Tibial nerve (tissue), 4 donors: ENCODE measurements at regions not wholly inside any gene's neighbourhood (a gene's known extent, or its start where the extent isn't known, plus 50 kb on each side); places are given as distances from the start of the nearest gene placed in this dataset.
"Not testable (repeated sequence)": the region's sequence is repeated elsewhere in the genome, so short reads cannot be mapped to it uniquely, and the experiment has no call there.

Experiments
- DNase-seq, 2 donors: peaks; one replicate each; pipeline ENCODE4 v3.0.0-alpha.2; 2019; ENCODE audit warnings: low spot score in 2 of 2
- H3K27ac ChIP-seq, 4 donors: fragments of 200-600 bp; sonication (generic) in 3 of 4; one replicate each; pipeline ENCODE4 v1.5.1; 2017 to 2019; ENCODE audit warnings: mild to moderate bottlenecking in 1 of 4
- H3K27me3 ChIP-seq, 2 donors: fragments of 200-600 bp; sonication (generic) in 1 of 2; one replicate each; pipeline versions ENCODE4 v1.5.1 to v1.6.0; 2017 to 2019
- H3K36me3 ChIP-seq, 3 donors: fragments of 200-600 bp; sonication (generic); one replicate each; pipeline ENCODE4 v1.5.1; 2018 to 2019
- H3K4me1 ChIP-seq, 4 donors: fragments of 200-600 bp; sonication (generic) in 3 of 4; one replicate each; pipeline ENCODE4 v1.5.1; 2017 to 2019
- H3K4me3 ChIP-seq, 4 donors: fragments of 200-600 bp; sonication (generic) in 3 of 4; one replicate each; pipeline ENCODE4 v1.5.1; 2017 to 2019; ENCODE audit warnings: mild to moderate bottlenecking in 1 of 4, moderate library complexity in 1 of 4
- H3K9me3 ChIP-seq, 4 donors: fragments of 200-600 bp; sonication (generic) in 3 of 4; one replicate each; pipeline ENCODE4 v1.5.1; 2017 to 2019
- EP300 ChIP-seq, 2 donors: sonication (generic); formaldehyde crosslinking; IDR thresholded peaks; one replicate each; pipeline ENCODE4 v1.6.1; 2017; ENCODE audit warnings: antibody characterized with exemption in 2 of 2, mild to moderate bottlenecking in 1 of 2
- POLR2A ChIP-seq, 2 donors: fragments of 450-650 bp; IDR thresholded peaks; one replicate each; pipeline ENCODE4 v1.6.1; 2017; ENCODE audit warnings: antibody characterized with exemption in 2 of 2, mild to moderate bottlenecking in 2 of 2, moderate library complexity in 2 of 2
- WGBS, 2 donors: methylation state at CpG; one replicate each; pipeline ENCODE4 v1.1.5; 2018; 5-methylcytosine and 5-hydroxymethylcytosine counted together
- TF ChIP-seq, protein P1 (sequence below), 5 experiments: fragments of 200-600 bp in 3 of 5; fragments of 450-650 bp in 2 of 5; sonication (generic) in 3 of 5; IDR thresholded peaks; one replicate each; pipeline ENCODE4 v1.5.1; 2016 to 2019; ENCODE audit warnings: antibody characterized with exemption in 5 of 5, mild to moderate bottlenecking in 3 of 5, moderate library complexity in 2 of 5

DNA sequence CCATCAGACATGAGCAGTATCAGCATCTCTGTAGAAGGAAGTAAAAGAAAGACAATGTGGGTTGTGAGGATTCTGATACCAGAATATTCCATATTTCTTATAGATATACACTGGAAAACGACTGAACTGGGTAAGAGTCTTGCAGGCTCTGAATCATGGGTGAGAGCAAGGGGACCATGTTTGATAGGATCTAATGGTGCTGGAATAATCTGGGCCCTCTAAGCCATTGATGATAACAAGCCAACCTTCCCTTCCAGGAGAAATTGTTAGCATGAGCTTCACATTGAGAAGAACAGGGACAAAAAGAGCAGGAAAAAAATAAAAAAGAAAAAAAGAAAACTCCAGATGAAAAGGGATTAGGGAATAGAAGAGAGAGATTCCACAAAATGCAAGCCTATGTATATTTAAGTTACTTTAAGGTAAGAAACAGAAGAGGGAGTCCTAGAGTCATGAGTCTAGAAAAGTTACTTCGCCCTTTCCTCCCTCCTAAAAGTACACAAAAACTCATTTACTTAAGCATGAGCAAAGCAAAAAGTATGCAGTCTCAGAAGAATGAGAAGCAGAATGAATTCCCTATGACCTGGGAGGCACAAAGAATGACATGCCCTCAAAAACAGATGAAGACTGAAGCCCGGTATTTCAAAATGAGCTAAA, 181.9 kb downstream of the TMEM26 start:
- TF ChIP-seq EP300 (IDR thresholded peaks at IDR 0.05) (no peak), POLR2A (IDR thresholded peaks at IDR 0.05) (no peak)
- TF ChIP-seq, protein P1, sequence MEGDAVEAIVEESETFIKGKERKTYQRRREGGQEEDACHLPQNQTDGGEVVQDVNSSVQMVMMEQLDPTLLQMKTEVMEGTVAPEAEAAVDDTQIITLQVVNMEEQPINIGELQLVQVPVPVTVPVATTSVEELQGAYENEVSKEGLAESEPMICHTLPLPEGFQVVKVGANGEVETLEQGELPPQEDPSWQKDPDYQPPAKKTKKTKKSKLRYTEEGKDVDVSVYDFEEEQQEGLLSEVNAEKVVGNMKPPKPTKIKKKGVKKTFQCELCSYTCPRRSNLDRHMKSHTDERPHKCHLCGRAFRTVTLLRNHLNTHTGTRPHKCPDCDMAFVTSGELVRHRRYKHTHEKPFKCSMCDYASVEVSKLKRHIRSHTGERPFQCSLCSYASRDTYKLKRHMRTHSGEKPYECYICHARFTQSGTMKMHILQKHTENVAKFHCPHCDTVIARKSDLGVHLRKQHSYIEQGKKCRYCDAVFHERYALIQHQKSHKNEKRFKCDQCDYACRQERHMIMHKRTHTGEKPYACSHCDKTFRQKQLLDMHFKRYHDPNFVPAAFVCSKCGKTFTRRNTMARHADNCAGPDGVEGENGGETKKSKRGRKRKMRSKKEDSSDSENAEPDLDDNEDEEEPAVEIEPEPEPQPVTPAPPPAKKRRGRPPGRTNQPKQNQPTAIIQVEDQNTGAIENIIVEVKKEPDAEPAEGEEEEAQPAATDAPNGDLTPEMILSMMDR (IDR thresholded peaks at IDR 0.05): peak in 1 of 5 experiments; percentile 9
- no peak overlapping the region for H3K4me3 ChIP-seq
- WGBS, 2 donors: 37 to 40% methylated on average over 3 of the region's 3 CpGs
- peaks cover 0 to 16% (median 7%) of the 10 kb centered on the region in 4 donors for H3K4me1 ChIP-seq
- H3K27ac ChIP-seq: peak overlapping the region in 2 of 4 donors; percentile 33 to 45
- no peaks in the 10 kb centered on the region for H3K36me3 ChIP-seq
- DNase-seq: no peak
- no peaks in the 10 kb centered on the region for H3K9me3 ChIP-seq
- H3K27me3 ChIP-seq: no peaks in the 10 kb centered on the region

DNA sequence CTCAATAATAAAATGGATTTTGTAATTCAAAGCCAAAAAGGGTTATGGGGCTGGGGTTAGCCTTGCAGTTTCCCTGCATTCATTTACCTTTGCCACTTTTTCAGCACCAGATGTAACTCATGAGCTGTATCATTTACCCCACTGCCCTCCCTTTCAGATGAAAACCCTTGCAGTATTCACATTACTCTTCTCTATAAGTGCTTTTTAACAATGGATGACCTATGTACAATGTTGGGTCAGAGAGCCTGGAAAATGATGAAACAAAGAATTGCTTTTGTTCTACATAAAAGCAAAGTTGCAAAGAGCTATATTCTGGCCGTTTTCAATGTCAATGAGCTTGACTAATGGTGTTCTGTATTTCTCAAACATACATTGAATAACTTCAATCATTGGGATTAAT, 189.7 kb downstream of the TMEM26 start:
- TF ChIP-seq EP300 (IDR thresholded peaks at IDR 0.05) (no peak), POLR2A (IDR thresholded peaks at IDR 0.05) (no peak)
- TF ChIP-seq, protein P1 (IDR thresholded peaks at IDR 0.05): no peak
- WGBS, 2 donors: 41 to 42% methylated on average over 1 of the region's 1 CpG

DNA sequence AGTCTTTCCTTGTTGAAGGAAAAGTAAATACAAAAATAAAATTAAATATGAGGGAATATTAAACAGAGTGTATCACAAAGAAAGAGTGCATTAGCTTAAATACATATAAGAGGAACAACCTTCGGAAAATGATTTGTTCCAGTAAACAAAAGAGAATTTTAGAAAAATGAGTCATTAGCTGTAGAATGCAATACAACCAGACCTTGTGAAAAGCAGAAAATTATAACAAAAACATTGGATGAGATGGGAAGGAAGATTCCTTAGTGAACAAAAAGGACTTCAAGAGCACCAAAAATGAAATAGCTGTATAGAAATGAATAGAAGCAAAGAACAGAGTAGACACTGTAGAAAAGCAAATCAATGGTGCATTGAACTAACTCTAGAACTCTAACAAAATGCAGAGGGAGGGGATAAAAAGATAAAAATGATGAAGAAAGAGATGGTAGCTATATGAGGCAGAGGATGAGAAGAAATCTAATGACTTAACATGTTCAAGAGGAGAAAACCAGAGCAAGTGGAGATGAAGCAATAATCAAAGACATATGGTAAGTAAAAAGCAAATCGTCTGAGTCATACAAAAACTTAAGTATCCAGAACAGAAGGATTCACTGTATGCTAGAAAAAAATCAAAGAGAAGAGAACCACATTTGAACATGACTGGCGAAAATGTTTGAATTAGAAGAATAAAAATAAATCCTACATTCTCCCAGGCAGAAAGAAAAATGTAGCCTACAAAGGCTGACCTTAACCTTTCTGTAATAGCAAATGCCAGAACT, 190.5 kb downstream of the TMEM26 start:
- H3K36me3 ChIP-seq: no peaks in the 10 kb centered on the region
- no peaks in the 10 kb centered on the region for H3K9me3 ChIP-seq
- TF ChIP-seq POLR2A (IDR thresholded peaks at IDR 0.05) (no peak), EP300 (IDR thresholded peaks at IDR 0.05) (no peak)
- TF ChIP-seq, protein P1 (IDR thresholded peaks at IDR 0.05): no peak
- no peak for DNase-seq
- H3K4me3 ChIP-seq: no peak overlapping the region
- no peaks in the 10 kb centered on the region for H3K4me1 ChIP-seq
- H3K27ac ChIP-seq: no peak overlapping the region
- 30 to 38% methylated on average over 3 of the region's 3 CpGs for WGBS, 2 donors
- no peaks in the 10 kb centered on the region for H3K27me3 ChIP-seq

More for the DNA sequence above, 189.7 kb downstream of the TMEM26 start:
- DNase-seq: no peak
- no peaks in the 10 kb centered on the region for H3K27me3 ChIP-seq
- H3K27ac ChIP-seq: no peak overlapping the region
- no peak overlapping the region for H3K4me3 ChIP-seq
- H3K9me3 ChIP-seq: no peaks in the 10 kb centered on the region
- no peaks in the 10 kb centered on the region for H3K36me3 ChIP-seq
- H3K4me1 ChIP-seq: no peaks in the 10 kb centered on the region

DNA sequence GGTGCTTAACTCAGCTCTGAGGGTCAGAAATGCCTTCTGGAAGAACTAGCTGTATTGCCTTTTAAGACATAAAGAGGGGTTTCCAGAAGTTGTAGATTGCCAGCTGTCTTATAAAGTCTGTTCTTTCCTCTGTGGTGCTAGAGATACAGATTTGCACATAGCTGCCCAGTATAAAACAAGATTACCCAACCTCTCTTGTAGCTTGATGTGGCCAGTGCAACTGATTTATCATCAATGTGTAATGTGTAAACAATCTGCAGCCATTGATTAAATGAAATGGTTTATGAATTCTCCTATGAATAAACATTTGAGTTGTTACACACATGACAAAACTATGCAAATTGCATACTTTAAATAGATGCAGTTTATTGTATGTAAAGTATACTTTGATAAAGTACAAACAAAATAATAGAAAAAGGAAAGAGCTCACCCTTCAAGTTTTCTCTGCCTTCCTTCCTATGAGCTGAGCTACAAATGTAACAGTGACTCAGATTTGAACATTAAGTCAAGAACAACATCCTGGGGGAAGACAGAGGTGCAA, 195.2 kb downstream of the TMEM26 start:
- no peak overlapping the region for H3K4me3 ChIP-seq
- no peak for TF ChIP-seq POLR2A (IDR thresholded peaks at IDR 0.05)
- TF ChIP-seq EP300 (IDR thresholded peaks at IDR 0.05): no peak
- TF ChIP-seq, protein P1 (IDR thresholded peaks at IDR 0.05): no peak

DNA sequence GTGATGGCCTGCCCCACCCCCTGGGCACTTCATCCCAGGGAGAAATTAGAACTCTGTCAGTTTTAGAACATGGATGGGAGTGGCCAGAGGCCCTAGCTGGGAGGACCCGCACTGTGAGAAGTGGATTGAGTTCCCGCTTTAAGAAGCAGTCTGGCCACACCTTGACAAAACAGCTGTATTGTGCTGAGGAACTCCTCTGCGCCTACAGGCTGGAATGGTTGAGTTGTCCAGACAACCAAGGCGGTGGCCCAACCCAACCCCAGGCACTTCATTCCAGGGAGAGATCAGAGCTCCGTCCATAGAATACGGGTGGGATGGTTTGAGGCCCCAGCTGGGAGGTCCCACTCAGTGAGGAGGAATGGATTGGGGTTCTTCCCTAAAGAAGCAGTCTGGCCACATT, 196.0 kb downstream of the TMEM26 start:
- Histone ChIP-seq H3K9me3 (peaks cover 0 to 38% (median 5%) of the 10 kb centered on the region in 4 donors), H3K27me3 (no peaks in the 10 kb centered on the region), H3K36me3 (no peaks in the 10 kb centered on the region), H3K4me3 (no peak overlapping the region), H3K4me1 (no peaks in the 10 kb centered on the region), H3K27ac (no peak overlapping the region)
- 94 to 100% methylated on average over 6 of the region's 6 CpGs for WGBS, 2 donors
- DNase-seq: no peak
- no peak for TF ChIP-seq POLR2A (IDR thresholded peaks at IDR 0.05)
- TF ChIP-seq, protein P1 (IDR thresholded peaks at IDR 0.05): no peak
- TF ChIP-seq EP300 (IDR thresholded peaks at IDR 0.05): no peak

More for the DNA sequence above, 195.2 kb downstream of the TMEM26 start:
- Histone ChIP-seq H3K27ac (no peak overlapping the region), H3K27me3 (no peaks in the 10 kb centered on the region), H3K9me3 (peaks cover 0 to 32% (median 3%) of the 10 kb centered on the region in 4 donors), H3K4me1 (no peaks in the 10 kb centered on the region), H3K36me3 (no peaks in the 10 kb centered on the region)
- no peak for DNase-seq

DNA sequence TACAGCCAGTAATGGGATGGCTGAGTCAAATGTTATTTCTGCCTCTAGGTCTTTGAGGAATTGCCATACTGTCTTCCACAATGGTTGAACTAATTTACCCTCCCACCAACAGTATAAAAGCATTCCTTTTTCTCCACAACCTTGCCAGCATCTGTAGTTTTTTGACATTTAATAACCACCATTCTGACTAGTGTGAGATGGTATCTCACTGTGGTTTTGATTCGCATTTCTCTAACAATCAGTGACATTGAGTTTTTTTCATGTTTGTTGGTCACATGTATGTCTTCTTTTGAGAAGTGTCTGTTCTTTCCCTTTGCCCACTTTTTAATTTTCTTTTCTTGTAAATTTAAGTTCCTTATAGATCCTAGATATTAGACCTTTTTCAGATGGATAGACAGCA, 200.9 kb downstream of the TMEM26 start:
- peaks cover 0 to 38% (median 5%) of the 10 kb centered on the region in 4 donors for H3K9me3 ChIP-seq
- H3K36me3 ChIP-seq, H3K4me1 ChIP-seq, H3K27ac ChIP-seq, H3K4me3 ChIP-seq, DNase-seq, H3K27me3 ChIP-seq: not testable (repeated sequence)
- 79 to 83% methylated on average over 1 of the region's 1 CpG for WGBS, 2 donors
